LNCaP clone FGC (cell line): ENCODE measurements at regions not wholly inside any gene's neighbourhood (a gene's known extent, or its start where the extent isn't known, plus 50 kb on each side); places are given as distances from the start of the nearest gene placed in this dataset.

Experiments
- DNase-seq: peaks from one replicate; pipeline ENCODE4 v3.0.0-alpha.2; 2011; ENCODE audit warnings: low read depth
- H3K4me3 ChIP-seq: 2 replicates; pipeline ENCODE4 v1.5.1; 2011; ENCODE audit warnings: mild to moderate bottlenecking, low read depth, low read length, control low read depth
- TF ChIP-seq, protein P1 (sequence below): IDR thresholded peaks from 2 replicates; pipeline ENCODE4 v1.5.1; 2012; ENCODE audit warnings: mild to moderate bottlenecking; ENCODE audit not compliant: control insufficient read depth, insufficient read depth; ENCODE audit errors: extremely low read depth

DNA sequence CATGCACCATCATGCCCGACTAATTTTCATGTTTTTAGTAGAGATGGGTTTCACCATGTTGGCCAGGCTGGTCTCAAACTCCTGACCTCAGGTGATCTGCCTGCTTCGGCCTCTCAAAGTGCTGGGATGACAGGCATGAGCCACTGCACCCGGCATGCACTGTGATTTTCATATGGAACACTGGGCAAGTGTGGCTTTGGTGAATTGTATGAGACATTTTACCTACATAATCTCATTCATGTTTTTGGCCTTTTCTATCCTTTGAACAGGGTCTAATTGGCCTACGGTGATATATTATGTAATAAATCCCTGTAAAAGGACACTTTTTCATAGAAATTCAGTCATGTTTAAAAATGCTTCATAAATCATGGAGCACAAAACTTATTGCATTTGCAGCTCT is 128.7 kb upstream of the SEMA6A start:
- H3K4me3 ChIP-seq: no peak overlapping the region
- TF ChIP-seq, protein P1, sequence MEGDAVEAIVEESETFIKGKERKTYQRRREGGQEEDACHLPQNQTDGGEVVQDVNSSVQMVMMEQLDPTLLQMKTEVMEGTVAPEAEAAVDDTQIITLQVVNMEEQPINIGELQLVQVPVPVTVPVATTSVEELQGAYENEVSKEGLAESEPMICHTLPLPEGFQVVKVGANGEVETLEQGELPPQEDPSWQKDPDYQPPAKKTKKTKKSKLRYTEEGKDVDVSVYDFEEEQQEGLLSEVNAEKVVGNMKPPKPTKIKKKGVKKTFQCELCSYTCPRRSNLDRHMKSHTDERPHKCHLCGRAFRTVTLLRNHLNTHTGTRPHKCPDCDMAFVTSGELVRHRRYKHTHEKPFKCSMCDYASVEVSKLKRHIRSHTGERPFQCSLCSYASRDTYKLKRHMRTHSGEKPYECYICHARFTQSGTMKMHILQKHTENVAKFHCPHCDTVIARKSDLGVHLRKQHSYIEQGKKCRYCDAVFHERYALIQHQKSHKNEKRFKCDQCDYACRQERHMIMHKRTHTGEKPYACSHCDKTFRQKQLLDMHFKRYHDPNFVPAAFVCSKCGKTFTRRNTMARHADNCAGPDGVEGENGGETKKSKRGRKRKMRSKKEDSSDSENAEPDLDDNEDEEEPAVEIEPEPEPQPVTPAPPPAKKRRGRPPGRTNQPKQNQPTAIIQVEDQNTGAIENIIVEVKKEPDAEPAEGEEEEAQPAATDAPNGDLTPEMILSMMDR: no peak
- DNase-seq: no peak

DNA sequence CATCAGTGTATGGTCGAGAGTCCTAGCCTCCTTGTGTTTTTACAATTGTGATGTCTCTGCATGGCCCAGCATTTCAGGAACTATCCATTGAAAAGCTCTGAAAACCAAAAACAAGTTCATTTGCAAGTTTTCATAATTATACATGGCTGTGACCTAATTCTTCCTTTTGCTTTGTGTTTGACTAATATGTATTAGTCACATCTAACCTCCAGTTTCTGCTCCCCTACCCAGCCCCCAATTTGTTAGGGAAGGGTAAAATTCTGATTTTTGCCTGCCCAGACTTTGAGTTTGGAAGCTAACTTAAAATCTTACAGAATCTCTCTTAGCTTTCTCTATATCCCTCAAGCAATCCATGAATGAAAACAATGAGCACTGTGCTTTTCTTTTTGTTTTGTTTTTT is 128.2 kb upstream of the SEMA6A start:
- no peak overlapping the region for H3K4me3 ChIP-seq
- TF ChIP-seq, protein P1: no peak
- DNase-seq: no peak

DNA sequence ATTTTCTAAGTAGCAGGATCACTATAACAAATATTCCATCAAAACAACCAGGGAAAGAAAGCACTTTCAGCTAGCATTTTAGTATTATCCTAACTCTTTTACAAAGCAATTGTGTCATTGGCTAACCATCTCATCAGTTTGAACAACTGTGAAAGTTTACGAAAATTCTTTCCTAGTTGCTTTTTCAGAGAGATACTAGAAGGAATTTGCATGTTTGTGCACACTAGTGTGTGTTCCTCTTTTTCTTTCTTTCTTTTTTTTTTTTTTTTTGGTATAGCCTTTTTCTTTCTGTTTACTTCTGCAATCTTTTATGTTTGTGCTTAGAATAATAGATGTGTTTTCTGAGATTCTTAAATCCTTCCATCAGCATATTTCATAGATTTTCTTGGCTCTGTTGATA is 124.7 kb upstream of the SEMA6A start:
- H3K4me3 ChIP-seq: no peak overlapping the region
- TF ChIP-seq, protein P1: no peak
- no peak for DNase-seq

DNA sequence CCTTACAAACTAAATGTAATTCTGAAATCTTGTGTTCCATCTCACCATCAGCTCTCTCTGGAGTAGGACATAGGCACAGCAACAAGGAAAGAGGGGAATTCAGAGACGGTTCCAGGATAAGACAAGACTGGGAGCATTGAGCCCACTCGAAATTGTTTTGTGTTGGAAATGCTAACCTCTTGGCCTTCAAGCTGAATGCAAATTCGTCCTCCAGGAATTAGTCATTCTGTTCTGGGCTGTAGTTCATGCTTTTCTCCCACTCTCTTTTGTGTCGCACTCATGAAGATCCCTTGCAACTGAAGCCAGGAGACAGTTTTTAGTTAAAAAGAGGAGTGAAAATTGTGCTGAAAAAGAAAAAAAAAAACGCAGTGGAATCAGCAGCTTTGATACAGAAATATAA is 121.7 kb upstream of the SEMA6A start:
- H3K4me3 ChIP-seq: no peak overlapping the region
- TF ChIP-seq, protein P1: no peak
- no peak for DNase-seq

DNA sequence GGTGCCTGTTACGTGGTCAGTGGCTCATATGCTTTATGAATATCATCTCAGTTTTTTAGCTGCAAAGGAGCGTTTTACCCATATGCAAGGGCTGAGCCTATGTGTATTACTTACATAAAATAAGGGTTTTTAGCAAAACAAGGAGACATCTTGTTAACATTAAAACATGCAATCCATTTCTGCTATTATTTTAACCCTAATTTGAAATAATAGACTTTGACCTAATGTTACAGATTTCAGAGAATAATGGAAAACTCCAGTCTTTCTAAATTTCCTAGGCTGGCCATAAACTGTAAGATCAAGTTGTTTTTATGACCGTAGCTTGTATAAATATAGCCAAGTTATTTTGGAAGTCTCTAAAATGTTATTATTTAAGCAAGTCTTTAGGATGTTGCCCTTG is 121.1 kb upstream of the SEMA6A start:
- TF ChIP-seq, protein P1: no peak
- H3K4me3 ChIP-seq: no peak overlapping the region
- no peak for DNase-seq

DNA sequence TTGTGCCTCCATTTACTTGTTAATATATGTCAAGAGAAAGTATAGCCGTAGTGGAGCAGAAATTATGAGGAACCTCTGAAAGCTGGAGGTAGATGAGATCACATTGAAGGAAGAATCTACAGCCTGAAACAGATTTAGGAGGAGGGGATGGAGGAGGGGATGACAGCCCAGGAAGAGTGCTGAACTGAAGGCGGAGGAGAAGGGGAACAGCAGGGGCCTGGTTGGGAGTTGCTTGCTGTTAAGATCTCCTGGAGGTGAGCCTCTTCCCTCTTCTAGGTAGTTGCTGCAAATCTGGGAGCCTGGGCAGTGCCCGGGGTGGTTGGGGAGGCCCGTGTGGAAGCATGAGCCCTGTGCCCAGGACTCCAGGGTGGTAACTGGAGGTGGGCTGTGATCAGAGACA is 111.8 kb upstream of the SEMA6A start:
- H3K4me3 ChIP-seq: no peak overlapping the region
- TF ChIP-seq, protein P1: no peak
- DNase-seq: no peak

DNA sequence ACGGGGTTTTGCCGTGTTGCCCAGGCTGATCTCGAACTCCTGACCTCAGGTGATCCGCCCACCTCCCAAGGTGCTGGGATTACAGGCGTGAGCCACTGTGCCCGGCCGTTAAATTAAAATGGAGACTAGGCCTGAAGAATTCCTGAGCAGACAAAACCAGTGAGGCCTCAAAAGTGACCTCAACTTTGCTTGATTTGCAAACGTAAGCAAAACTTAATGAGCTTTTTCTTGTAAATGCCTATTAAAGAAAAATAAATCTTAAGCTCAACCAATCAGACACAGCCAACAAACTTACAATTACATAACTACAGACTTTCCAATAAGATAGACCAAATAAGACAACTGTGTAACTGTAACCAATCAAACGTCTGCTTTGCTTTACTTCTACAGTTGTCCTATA is 111.3 kb upstream of the SEMA6A start:
- TF ChIP-seq, protein P1: no peak
- no peak for DNase-seq
- no peak overlapping the region for H3K4me3 ChIP-seq
